HFF-Myc (cell line): ENCODE measurements at regions not wholly inside any gene's neighbourhood (a gene's known extent, or its start where the extent isn't known, plus 50 kb on each side); places are given as distances from the start of the nearest gene placed in this dataset.

Source experiments
- DNase-seq: peaks from one replicate; pipeline ENCODE4 v3.0.0-alpha.2; 2011; ENCODE audit warnings: low read depth; ENCODE audit errors: extremely low read depth
- H3K4me3 ChIP-seq: replicated peaks from 2 replicates; pipeline ENCODE4 v1.5.1; 2011; ENCODE audit warnings: low read depth, mild to moderate bottlenecking, control low read depth, low read length
- TF ChIP-seq, protein P1 (sequence below): IDR thresholded peaks from 2 replicates; pipeline ENCODE4 v1.5.1; 2012; ENCODE audit warnings: mild to moderate bottlenecking, low read depth, low read length, control low read depth; ENCODE audit errors: missing control alignments

DNA sequence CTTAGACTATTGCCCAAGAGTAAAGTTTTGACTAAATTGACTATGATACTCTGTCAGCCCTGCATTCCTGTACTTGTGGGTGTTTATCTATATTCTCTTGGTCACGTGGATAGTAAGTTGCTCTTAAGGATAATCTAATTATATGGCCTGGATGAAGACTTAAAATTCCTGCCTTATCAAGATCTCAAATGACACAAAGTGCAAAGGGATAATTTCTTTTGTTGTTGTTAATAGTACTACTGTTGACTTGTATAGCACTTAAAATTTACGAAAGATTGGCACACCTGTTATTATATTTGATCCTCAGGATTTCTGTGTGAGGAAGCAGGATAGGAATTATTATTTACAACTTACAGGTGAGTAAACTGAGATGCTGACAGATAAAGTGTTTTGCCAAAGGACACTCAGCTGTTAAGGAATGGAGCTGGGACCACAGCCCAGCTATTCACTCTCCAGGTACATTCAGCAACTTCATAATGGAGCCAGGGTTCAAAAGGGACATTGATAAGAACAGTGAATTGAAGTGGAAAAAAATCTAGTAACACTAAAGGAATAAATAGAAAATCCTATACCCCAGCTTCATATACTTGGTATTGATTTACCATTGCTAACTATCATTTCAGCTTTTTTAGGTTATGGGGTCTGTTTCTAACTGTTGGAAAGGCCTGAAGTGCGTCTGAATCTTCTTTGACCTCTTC, 53.4 kb upstream of the EVL start:
- DNase-seq = no peak
- no peak overlapping the region for H3K4me3 ChIP-seq
- TF ChIP-seq, protein P1, sequence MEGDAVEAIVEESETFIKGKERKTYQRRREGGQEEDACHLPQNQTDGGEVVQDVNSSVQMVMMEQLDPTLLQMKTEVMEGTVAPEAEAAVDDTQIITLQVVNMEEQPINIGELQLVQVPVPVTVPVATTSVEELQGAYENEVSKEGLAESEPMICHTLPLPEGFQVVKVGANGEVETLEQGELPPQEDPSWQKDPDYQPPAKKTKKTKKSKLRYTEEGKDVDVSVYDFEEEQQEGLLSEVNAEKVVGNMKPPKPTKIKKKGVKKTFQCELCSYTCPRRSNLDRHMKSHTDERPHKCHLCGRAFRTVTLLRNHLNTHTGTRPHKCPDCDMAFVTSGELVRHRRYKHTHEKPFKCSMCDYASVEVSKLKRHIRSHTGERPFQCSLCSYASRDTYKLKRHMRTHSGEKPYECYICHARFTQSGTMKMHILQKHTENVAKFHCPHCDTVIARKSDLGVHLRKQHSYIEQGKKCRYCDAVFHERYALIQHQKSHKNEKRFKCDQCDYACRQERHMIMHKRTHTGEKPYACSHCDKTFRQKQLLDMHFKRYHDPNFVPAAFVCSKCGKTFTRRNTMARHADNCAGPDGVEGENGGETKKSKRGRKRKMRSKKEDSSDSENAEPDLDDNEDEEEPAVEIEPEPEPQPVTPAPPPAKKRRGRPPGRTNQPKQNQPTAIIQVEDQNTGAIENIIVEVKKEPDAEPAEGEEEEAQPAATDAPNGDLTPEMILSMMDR = no peak

DNA sequence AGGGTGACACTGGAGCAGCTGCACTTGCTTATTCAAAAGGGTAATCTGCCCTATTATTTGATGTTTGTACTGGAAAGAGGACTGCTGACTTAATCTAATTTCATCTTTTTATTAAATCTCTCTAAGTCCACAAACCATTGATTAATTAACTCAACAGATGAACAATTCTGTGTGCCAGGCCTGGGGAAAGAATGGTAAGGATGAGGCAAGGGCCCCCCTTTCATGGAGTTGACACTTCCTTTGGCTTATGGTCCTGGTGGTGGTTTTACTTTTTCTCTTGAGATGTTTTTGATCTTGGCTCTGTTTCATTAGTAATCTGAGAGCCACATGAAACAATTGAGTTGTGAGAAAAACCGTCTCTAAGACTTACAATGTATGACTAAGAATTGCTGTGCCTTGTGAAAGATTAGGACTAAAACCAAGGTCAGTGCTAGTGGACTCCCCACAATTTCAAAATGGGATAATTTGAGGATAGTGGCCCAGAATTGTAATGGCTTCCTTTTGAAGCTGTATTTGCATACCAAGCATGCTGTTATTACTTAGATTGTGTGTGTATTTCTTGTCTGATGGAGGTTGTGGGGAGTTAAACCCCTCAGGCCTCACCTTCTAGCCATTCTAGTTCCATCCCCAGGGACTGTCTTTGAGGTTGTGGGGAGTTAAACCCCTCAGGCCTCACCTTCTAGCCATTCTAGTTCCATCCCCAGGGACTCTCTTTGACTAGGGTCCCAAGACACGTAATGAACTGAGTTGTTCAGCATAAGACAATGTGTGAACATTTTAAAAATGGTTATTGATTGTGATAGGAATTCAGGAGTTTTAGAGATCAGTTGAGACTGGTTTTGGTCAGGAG, 52.5 kb upstream of the EVL start:
- no peak overlapping the region for H3K4me3 ChIP-seq
- TF ChIP-seq, protein P1 = no peak
- DNase-seq = no peak

DNA sequence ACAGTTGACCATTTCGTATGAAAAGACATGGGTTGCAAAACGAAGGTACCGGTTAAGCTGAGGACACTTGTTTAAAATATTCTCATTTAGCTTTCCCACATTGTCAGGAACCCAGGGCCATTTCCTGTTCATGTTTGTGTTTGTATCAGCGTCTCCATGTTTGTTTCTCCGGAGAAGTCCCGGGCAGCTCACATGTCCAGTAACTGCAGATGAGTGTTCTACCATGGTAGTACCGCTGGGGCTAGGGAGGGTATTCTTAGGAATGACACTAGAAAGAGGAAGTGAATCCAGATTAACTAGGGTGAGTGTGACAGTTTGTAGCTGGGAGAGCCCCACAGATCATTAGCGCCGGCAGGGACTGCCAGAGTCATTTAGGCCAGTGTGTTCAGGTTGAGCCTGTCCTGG, 50.0 kb upstream of the EVL start:
- TF ChIP-seq, protein P1 = no peak
- H3K4me3 ChIP-seq = no peak overlapping the region
- DNase-seq = no peak
